Activated CD4-positive, alpha-beta T cell treated with anti-CD3 and anti-CD28 coated beads, Interleukin-2, amount 10 ng/mL, durations not matched to agents 24 days and 14 days (primary cell): ENCODE measurements at regions not wholly inside any gene's neighbourhood (a gene's known extent, or its start where the extent isn't known, plus 50 kb on each side); places are given as distances from the start of the nearest gene placed in this dataset.

Experiments
- DNase-seq: peaks from one replicate; pipeline ENCODE4 v3.0.0; 2022
- H3K27ac Mint-ChIP-seq: one replicate; pipeline ENCODE4 v1.8.0; 2022; ENCODE audit warnings: mild to moderate bottlenecking, mixed read lengths
- H3K27me3 Mint-ChIP-seq: one replicate; pipeline ENCODE4 v1.8.0; 2022; ENCODE audit warnings: mixed read lengths
- H3K36me3 Mint-ChIP-seq: one replicate; pipeline ENCODE4 v1.8.0; 2022; ENCODE audit warnings: low read depth, mild to moderate bottlenecking, mixed read lengths
- H3K4me1 Mint-ChIP-seq: one replicate; pipeline ENCODE4 v1.8.0; 2021; ENCODE audit warnings: mixed read lengths
- H3K4me3 Mint-ChIP-seq: one replicate; pipeline ENCODE4 v1.8.0; 2022; ENCODE audit warnings: mild to moderate bottlenecking, moderate library complexity, mixed read lengths
- H3K9me3 Mint-ChIP-seq: one replicate; pipeline ENCODE4 v1.8.0; 2021; ENCODE audit warnings: mixed read lengths
- intact Hi-C: fragments of 100-400 bp; cut with micrococcal nuclease; formaldehyde crosslinking; loops from one replicate; pipeline ENCODE4 v1.15.1; 2023

- Mint-ChIP-seq H3K27ac (no peak overlapping the region), H3K36me3 (no peaks in the 10 kb centered on the region), H3K4me3 (no peak overlapping the region), H3K4me1 (no peaks in the 10 kb centered on the region), H3K9me3 (no peaks in the 10 kb centered on the region), H3K27me3 (no peaks in the 10 kb centered on the region)
- DNase-seq = no peak
- intact Hi-C loops = no loop called here
Measured at GRCh38 chr5:31137676-31138075, 55.8 kb upstream of the CDH6 start.

DNA sequence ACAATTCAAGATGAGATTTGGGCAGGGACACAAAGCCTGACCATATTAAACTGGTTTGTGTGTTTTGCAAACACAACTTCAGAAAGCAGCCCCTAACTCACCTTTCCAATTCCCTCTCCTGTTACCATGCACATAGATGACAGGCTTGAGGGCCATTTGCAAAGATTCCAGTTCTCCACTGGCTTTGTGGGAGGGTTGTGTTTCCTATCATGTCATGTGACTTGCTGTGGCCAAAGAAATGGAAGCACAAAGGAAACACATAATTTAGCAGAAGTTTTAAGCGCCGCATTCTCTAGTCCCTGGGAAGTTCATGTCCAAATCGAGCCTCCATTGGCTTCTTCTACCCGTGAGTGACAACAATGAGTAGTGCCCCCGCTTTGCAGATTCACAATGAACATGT is 57.9 kb upstream of the CDH6 start:
- no peak overlapping the region for H3K4me3 Mint-ChIP-seq
- no peaks in the 10 kb centered on the region for H3K36me3 Mint-ChIP-seq
- no peaks in the 10 kb centered on the region for H3K9me3 Mint-ChIP-seq
- no peaks in the 10 kb centered on the region for H3K4me1 Mint-ChIP-seq
- no peak for DNase-seq
- no peaks in the 10 kb centered on the region for H3K27me3 Mint-ChIP-seq
- no peak overlapping the region for H3K27ac Mint-ChIP-seq
- intact Hi-C loops = no loop called here

GRCh38 chr5:31133488-31133887 is 60.0 kb upstream of the CDH6 start:
- no peaks in the 10 kb centered on the region for H3K27me3 Mint-ChIP-seq
- no peak overlapping the region for H3K4me3 Mint-ChIP-seq
- H3K27ac Mint-ChIP-seq = no peak overlapping the region
- H3K4me1 Mint-ChIP-seq = no peaks in the 10 kb centered on the region
- no peaks in the 10 kb centered on the region for H3K36me3 Mint-ChIP-seq
- intact Hi-C loops = no loop called here
- DNase-seq = no peak
- no peaks in the 10 kb centered on the region for H3K9me3 Mint-ChIP-seq

- no peaks in the 10 kb centered on the region for H3K9me3 Mint-ChIP-seq
- H3K36me3 Mint-ChIP-seq = no peaks in the 10 kb centered on the region
- no peak overlapping the region for H3K27ac Mint-ChIP-seq
- intact Hi-C loops = no loop called here
- no peak overlapping the region for H3K4me3 Mint-ChIP-seq
- no peak for DNase-seq
- no peaks in the 10 kb centered on the region for H3K27me3 Mint-ChIP-seq
- no peaks in the 10 kb centered on the region for H3K4me1 Mint-ChIP-seq
Measured at GRCh38 chr5:31131381-31131891, 62.0 kb upstream of the CDH6 start.

DNA sequence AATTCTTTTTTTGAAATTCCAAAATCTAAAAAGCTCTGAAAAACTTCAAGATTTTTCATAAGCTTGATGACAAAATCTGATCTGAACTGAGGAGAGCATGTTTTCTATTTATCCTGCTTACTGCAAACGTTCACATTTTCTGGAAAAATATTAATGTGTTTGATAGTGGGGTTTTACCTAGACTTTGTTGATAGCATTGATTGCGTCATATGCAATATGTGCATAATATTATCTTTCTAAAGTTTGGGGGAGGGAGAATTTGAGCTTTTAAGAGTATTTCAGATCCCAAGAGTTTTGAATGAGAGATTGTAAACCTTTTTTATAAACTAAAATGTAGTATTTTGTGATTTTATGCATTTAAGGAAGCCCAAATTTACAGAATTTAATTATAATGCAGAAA is 62.8 kb upstream of the CDH6 start:
- no peaks in the 10 kb centered on the region for H3K36me3 Mint-ChIP-seq
- H3K4me3 Mint-ChIP-seq = no peak overlapping the region
- no peak for DNase-seq
- no peaks in the 10 kb centered on the region for H3K9me3 Mint-ChIP-seq
- intact Hi-C loops = no loop called here
- no peaks in the 10 kb centered on the region for H3K4me1 Mint-ChIP-seq
- H3K27me3 Mint-ChIP-seq = no peaks in the 10 kb centered on the region
- H3K27ac Mint-ChIP-seq = no peak overlapping the region

- Mint-ChIP-seq H3K36me3 (no peaks in the 10 kb centered on the region), H3K4me3 (no peak overlapping the region), H3K27me3 (no peaks in the 10 kb centered on the region), H3K9me3 (peaks cover 5% of the 10 kb centered on the region), H3K27ac (no peak overlapping the region), H3K4me1 (no peaks in the 10 kb centered on the region)
- no peak for DNase-seq
- intact Hi-C loops = no loop called here
Measured at GRCh38 chr5:31124651-31125305, 68.7 kb upstream of the CDH6 start.

DNA sequence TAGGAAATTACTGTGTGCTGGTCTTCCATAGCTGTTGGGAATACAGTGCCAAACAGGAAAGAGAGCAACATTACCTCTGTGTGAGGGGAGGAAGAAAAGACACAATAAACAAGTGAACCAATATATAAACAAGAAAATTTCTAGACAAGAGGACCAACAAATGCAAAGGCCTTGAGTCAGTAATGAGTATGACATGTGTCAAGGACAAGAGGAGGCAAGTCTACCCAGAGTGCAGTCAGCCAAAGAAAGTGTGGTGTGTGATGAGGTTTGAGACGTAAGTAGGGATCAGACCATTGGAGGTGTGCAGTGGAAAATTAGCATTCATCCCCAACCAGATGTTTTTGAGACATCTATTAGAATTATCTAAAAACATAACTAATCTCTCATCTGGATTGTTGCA is 69.5 kb upstream of the CDH6 start:
- Mint-ChIP-seq H3K27me3 (no peaks in the 10 kb centered on the region), H3K4me1 (no peaks in the 10 kb centered on the region), H3K27ac (no peak overlapping the region), H3K36me3 (no peaks in the 10 kb centered on the region), H3K9me3 (peaks cover 5% of the 10 kb centered on the region), H3K4me3 (no peak overlapping the region)
- intact Hi-C loops = no loop called here
- DNase-seq = no peak

- Mint-ChIP-seq H3K27me3 (no peaks in the 10 kb centered on the region), H3K36me3 (no peaks in the 10 kb centered on the region), H3K9me3 (peaks cover 5% of the 10 kb centered on the region), H3K4me1 (no peaks in the 10 kb centered on the region), H3K4me3 (no peak overlapping the region), H3K27ac (no peak overlapping the region)
- intact Hi-C loops = no loop called here
- DNase-seq = no peak
Measured at GRCh38 chr5:31122998-31123951, 70.2 kb upstream of the CDH6 start.

GRCh38 chr5:31121224-31121623 is 72.3 kb upstream of the CDH6 start:
- intact Hi-C loops = no loop called here
- no peak for DNase-seq
- Mint-ChIP-seq H3K27ac (no peak overlapping the region), H3K27me3 (no peaks in the 10 kb centered on the region), H3K36me3 (no peaks in the 10 kb centered on the region), H3K9me3 (peaks cover 5% of the 10 kb centered on the region), H3K4me3 (no peak overlapping the region), H3K4me1 (no peaks in the 10 kb centered on the region)

- Mint-ChIP-seq H3K9me3 (peaks cover 5% of the 10 kb centered on the region), H3K36me3 (no peaks in the 10 kb centered on the region), H3K27me3 (no peaks in the 10 kb centered on the region), H3K4me1 (no peaks in the 10 kb centered on the region), H3K27ac (no peak overlapping the region), H3K4me3 (no peak overlapping the region)
- intact Hi-C loops = no loop called here
- no peak for DNase-seq
Measured at GRCh38 chr5:31120642-31120948, 72.9 kb upstream of the CDH6 start.

DNA sequence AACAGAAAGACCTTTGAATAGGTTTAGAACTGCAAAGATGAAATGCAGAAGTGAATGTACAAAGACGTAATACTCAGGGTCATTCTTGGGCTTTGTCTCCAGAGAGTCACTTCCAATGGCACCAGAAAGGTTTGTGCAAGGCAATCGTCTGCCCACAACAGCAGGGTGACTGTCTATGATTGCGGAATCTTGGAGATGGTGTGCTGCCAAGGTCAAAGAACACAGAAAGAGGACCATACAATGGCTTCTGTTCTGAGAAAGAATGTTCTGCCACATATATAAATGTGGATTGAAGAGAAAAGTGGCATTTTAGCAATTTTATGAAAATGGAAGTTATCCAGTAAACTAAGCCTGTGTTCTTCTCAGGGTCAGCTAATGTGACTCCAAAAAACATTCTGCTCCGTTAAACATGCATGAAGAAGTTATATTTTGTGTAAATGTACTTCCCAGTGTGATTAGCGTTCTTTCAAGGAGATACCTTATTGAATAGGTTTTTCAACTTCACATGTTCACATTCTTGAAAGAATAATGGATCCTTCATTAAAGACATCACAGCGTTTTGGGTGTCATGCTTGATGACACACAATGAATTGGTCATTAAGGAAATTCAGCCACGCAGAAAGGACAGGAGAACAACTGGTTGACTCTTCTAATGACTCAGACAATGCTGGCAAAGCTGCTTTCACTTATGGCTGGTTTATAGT is 73.4 kb upstream of the CDH6 start:
- no peaks in the 10 kb centered on the region for H3K27me3 Mint-ChIP-seq
- DNase-seq = no peak
- no peaks in the 10 kb centered on the region for H3K36me3 Mint-ChIP-seq
- no peaks in the 10 kb centered on the region for H3K4me1 Mint-ChIP-seq
- no peak overlapping the region for H3K4me3 Mint-ChIP-seq
- intact Hi-C loops = no loop called here
- peaks cover 5% of the 10 kb centered on the region for H3K9me3 Mint-ChIP-seq
- no peak overlapping the region for H3K27ac Mint-ChIP-seq

GRCh38 chr5:31116466-31117031 is 76.9 kb upstream of the CDH6 start:
- Mint-ChIP-seq H3K27me3 (no peaks in the 10 kb centered on the region), H3K4me1 (no peaks in the 10 kb centered on the region), H3K36me3 (no peaks in the 10 kb centered on the region), H3K9me3 (peaks cover under 1% of the 10 kb centered on the region), H3K27ac (no peak overlapping the region), H3K4me3 (no peak overlapping the region)
- no peak for DNase-seq
- intact Hi-C loops = no loop called here

DNA sequence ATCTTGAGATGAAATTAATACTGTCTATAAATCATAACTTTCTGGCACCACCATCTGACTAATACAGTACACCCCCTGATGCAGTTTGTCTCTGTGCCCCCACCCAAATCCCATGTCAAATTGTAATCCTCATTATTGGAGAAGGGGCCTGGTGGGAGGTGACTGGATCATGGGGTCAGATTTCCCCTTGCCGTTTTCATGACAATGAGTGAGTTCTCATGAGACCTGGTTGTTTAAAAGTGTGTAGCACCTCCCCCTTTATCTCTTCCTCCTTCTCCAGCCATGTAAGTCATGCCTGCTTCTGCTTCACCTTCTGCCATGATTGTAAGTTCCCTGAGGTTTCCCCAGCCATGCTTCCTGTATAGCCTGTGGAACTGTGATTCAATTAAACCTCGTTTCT is 78.7 kb upstream of the CDH6 start:
- no peaks in the 10 kb centered on the region for H3K36me3 Mint-ChIP-seq
- H3K9me3 Mint-ChIP-seq = peaks cover 4% of the 10 kb centered on the region
- DNase-seq = no peak
- no peak overlapping the region for H3K4me3 Mint-ChIP-seq
- intact Hi-C loops = no loop called here
- no peak overlapping the region for H3K27ac Mint-ChIP-seq
- no peaks in the 10 kb centered on the region for H3K27me3 Mint-ChIP-seq
- H3K4me1 Mint-ChIP-seq = no peaks in the 10 kb centered on the region
